Suprapubic skin (tissue), 4 donors: ENCODE measurements at regions not wholly inside any gene's neighbourhood (a gene's known extent, or its start where the extent isn't known, plus 50 kb on each side); places are given as distances from the start of the nearest gene placed in this dataset.

Experiments
- DNase-seq, 2 donors: peaks; one replicate each; pipeline ENCODE4 v3.0.0-alpha.2; 2019; ENCODE audit warnings: low spot score in 2 of 2
- H3K27ac ChIP-seq: fragments of 200-600 bp; sonication (generic); one replicate; pipeline ENCODE4 v1.5.1; 2019
- H3K27me3 ChIP-seq: fragments of 200-600 bp; sonication (generic); one replicate; pipeline ENCODE4 v1.5.1; 2019
- H3K36me3 ChIP-seq: fragments of 200-600 bp; sonication (generic); one replicate; pipeline ENCODE4 v1.5.1; 2019
- H3K4me1 ChIP-seq: fragments of 200-600 bp; sonication (generic); one replicate; pipeline ENCODE4 v1.5.1; 2019
- H3K4me3 ChIP-seq: fragments of 200-600 bp; sonication (generic); one replicate; pipeline ENCODE4 v1.5.1; 2019; ENCODE audit warnings: mild to moderate bottlenecking
- H3K9me3 ChIP-seq: fragments of 200-600 bp; sonication (generic); one replicate; pipeline ENCODE4 v1.5.1; 2019
- EP300 ChIP-seq: sonication (generic); formaldehyde crosslinking; IDR thresholded peaks from one replicate; pipeline ENCODE4 v1.6.1; 2017; ENCODE audit warnings: antibody characterized with exemption
- POLR2A ChIP-seq, 2 donors: fragments of 450-650 bp; IDR thresholded peaks; one replicate each; pipeline ENCODE4 v1.6.1; 2017; ENCODE audit warnings: antibody characterized with exemption in 2 of 2, mild to moderate bottlenecking in 2 of 2, moderate library complexity in 2 of 2
- POLR2AphosphoS5 ChIP-seq, 3 donors: sonication (generic); formaldehyde crosslinking; IDR thresholded peaks; one replicate each; pipeline ENCODE4 v1.6.1; 2017; ENCODE audit warnings: antibody characterized with exemption in 3 of 3
- WGBS: methylation state at CpG from one replicate; pipeline ENCODE4 v1.1.5; 2018; 5-methylcytosine and 5-hydroxymethylcytosine counted together
- TF ChIP-seq, protein P1 (sequence below), 2 donors: fragments of 200-600 bp in 1 of 2; fragments of 450-650 bp in 1 of 2; sonication (generic) in 1 of 2; IDR thresholded peaks; one replicate each; pipeline ENCODE4 v1.5.1; 2016 to 2019; ENCODE audit warnings: antibody characterized with exemption in 2 of 2, mild to moderate bottlenecking in 1 of 2, moderate library complexity in 1 of 2

DNA sequence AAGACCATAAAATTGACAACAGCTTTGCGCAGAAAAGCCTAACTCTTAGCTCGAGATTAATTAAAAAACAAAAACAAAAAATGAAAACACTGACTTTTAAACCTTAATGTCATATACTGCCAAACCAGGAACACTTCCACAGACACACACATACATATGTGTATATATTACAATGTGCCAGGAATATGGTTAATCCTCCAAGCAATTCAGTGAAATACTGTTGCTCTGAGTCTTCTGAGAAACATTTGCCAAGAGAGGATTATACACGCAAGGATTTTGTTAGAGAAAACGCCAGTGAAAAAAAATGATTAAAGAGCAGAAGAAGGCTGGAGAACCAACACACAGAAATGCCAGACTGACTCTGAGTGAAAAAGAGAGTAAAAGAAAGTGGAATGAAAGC, 116.7 kb upstream of the CHRM3 start:
- TF ChIP-seq, protein P1, sequence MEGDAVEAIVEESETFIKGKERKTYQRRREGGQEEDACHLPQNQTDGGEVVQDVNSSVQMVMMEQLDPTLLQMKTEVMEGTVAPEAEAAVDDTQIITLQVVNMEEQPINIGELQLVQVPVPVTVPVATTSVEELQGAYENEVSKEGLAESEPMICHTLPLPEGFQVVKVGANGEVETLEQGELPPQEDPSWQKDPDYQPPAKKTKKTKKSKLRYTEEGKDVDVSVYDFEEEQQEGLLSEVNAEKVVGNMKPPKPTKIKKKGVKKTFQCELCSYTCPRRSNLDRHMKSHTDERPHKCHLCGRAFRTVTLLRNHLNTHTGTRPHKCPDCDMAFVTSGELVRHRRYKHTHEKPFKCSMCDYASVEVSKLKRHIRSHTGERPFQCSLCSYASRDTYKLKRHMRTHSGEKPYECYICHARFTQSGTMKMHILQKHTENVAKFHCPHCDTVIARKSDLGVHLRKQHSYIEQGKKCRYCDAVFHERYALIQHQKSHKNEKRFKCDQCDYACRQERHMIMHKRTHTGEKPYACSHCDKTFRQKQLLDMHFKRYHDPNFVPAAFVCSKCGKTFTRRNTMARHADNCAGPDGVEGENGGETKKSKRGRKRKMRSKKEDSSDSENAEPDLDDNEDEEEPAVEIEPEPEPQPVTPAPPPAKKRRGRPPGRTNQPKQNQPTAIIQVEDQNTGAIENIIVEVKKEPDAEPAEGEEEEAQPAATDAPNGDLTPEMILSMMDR (IDR thresholded peaks at IDR 0.05): no peak
- no peak for TF ChIP-seq POLR2AphosphoS5 (IDR thresholded peaks at IDR 0.05)
- no peak for TF ChIP-seq EP300
- no peak for TF ChIP-seq POLR2A (IDR thresholded peaks at IDR 0.05)
- DNase-seq: no peak
- no peaks in the 10 kb centered on the region for H3K27me3 ChIP-seq
- no peak overlapping the region for H3K27ac ChIP-seq
- H3K4me1 ChIP-seq: no peaks in the 10 kb centered on the region
- no peaks in the 10 kb centered on the region for H3K9me3 ChIP-seq
- H3K36me3 ChIP-seq: no peaks in the 10 kb centered on the region
- WGBS: 60% methylated on average over 4 of the region's 4 CpGs
- H3K4me3 ChIP-seq: no peak overlapping the region

DNA sequence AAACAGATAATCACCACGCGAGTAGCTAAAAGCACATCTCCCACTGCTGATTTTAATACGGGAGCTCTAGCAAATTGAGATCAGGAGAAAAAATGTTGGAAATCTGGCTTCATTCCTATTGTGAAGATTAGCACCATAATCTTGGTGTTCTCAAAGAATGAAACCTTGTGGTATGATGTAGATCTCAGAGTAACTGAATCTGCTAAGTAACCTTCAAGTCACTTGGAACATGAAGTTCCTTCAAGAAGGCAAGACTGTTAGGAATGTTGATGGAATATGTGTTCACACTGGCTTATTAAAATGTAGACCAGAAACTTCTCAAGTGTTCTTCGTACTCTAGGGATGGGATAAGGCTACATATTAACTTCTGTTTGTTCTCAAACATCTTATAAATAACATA, 117.4 kb upstream of the CHRM3 start:
- DNase-seq: no peak
- Histone ChIP-seq H3K4me1 (no peaks in the 10 kb centered on the region), H3K27ac (no peak overlapping the region), H3K36me3 (no peaks in the 10 kb centered on the region), H3K9me3 (no peaks in the 10 kb centered on the region), H3K4me3 (no peak overlapping the region), H3K27me3 (no peaks in the 10 kb centered on the region)
- WGBS: 81% methylated on average over 4 of the region's 4 CpGs
- no peak for TF ChIP-seq POLR2A (IDR thresholded peaks at IDR 0.05)
- TF ChIP-seq EP300: no peak
- TF ChIP-seq POLR2AphosphoS5 (IDR thresholded peaks at IDR 0.05): no peak
- TF ChIP-seq, protein P1 (IDR thresholded peaks at IDR 0.05): no peak

DNA sequence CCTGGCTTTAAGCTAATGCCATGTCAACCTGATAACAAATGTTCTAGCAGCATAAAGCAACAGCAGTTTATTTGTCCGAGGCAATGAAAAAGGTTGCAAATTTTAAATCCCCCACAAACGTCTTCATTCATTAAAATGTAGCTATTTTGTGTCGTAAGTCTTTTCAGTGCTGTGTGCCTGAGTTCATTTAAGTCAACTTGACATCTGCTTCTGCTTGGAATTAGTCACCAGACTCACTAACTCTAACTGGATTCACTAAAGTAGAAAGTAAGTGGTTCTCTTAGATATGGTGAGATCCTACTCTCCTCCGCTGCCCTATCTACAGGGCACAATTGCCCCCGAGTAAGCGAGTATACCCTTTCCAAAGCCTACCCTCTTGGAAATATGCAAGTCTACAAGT, 118.4 kb upstream of the CHRM3 start:
- 67% methylated on average over 6 of the region's 6 CpGs for WGBS
- Histone ChIP-seq H3K9me3 (no peaks in the 10 kb centered on the region), H3K27me3 (no peaks in the 10 kb centered on the region), H3K36me3 (no peaks in the 10 kb centered on the region), H3K4me1 (no peaks in the 10 kb centered on the region), H3K4me3 (no peak overlapping the region), H3K27ac (no peak overlapping the region)
- TF ChIP-seq POLR2A (IDR thresholded peaks at IDR 0.05) (no peak), POLR2AphosphoS5 (IDR thresholded peaks at IDR 0.05) (no peak), EP300 (no peak)
- TF ChIP-seq, protein P1 (IDR thresholded peaks at IDR 0.05): no peak
- no peak for DNase-seq

DNA sequence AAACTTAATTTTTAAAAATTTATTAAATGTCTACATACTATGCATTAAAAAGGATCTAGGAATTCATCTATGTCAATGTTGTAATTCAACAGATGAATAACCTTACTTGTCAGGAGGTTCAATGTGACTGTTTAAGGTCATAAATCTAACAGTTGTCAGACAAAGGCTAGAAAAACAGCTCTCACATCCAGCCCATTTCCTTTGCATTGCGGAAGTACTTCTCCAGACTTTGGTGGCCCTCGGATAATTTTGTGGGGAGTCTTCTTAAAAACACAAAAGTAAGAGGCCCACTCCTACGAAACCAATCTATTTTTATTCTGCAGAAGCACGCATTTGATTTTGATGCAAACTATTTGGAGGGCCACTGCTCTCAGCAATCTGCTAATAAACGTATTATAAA, 122.6 kb upstream of the CHRM3 start:
- Histone ChIP-seq H3K4me1 (no peaks in the 10 kb centered on the region), H3K36me3 (no peaks in the 10 kb centered on the region), H3K27me3 (no peaks in the 10 kb centered on the region), H3K9me3 (no peaks in the 10 kb centered on the region), H3K27ac (no peak overlapping the region), H3K4me3 (no peak overlapping the region)
- 50% methylated on average over 5 of the region's 5 CpGs for WGBS
- DNase-seq: no peak
- TF ChIP-seq POLR2A (IDR thresholded peaks at IDR 0.05): no peak
- TF ChIP-seq, protein P1 (IDR thresholded peaks at IDR 0.05): no peak
- TF ChIP-seq EP300: no peak
- no peak for TF ChIP-seq POLR2AphosphoS5 (IDR thresholded peaks at IDR 0.05)

DNA sequence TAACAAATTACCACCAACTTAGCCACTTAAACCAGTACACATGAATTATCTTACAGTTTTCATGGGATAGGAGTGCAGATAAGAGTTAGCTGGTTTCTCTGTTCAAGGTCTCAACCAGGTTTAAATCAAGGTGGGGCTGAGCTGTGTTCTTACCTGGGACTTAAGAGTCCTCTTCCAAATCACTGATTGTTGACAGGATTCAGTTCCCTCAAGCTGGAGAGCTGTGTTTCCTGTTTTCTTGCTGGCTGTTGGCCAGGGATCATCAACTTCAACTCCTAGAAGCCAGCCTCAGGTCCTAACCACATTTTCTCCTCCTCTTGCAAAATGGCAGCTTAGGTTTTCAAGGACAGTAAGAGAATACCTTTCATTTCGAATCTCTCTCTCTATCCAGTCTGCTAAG, 123.8 kb upstream of the CHRM3 start:
- TF ChIP-seq, protein P1 (IDR thresholded peaks at IDR 0.05): no peak
- no peak for TF ChIP-seq POLR2AphosphoS5 (IDR thresholded peaks at IDR 0.05)
- no peak for TF ChIP-seq EP300
- no peak for TF ChIP-seq POLR2A (IDR thresholded peaks at IDR 0.05)
- H3K27me3 ChIP-seq: no peaks in the 10 kb centered on the region
- H3K36me3 ChIP-seq: no peaks in the 10 kb centered on the region
- no peaks in the 10 kb centered on the region for H3K9me3 ChIP-seq
- no peak for DNase-seq
- 94% methylated on average over 1 of the region's 1 CpG for WGBS
- no peak overlapping the region for H3K4me3 ChIP-seq
- H3K27ac ChIP-seq: no peak overlapping the region
- no peaks in the 10 kb centered on the region for H3K4me1 ChIP-seq
